ENCODE measurements at regions not wholly inside any gene's neighbourhood (a gene's known extent, or its start where the extent isn't known, plus 50 kb on each side); places are given as distances from the start of the nearest gene placed in this dataset.
"Not testable (repeated sequence)": the region's sequence is repeated elsewhere in the genome, so short reads cannot be mapped to it uniquely, and the experiment has no call there.

DNA sequence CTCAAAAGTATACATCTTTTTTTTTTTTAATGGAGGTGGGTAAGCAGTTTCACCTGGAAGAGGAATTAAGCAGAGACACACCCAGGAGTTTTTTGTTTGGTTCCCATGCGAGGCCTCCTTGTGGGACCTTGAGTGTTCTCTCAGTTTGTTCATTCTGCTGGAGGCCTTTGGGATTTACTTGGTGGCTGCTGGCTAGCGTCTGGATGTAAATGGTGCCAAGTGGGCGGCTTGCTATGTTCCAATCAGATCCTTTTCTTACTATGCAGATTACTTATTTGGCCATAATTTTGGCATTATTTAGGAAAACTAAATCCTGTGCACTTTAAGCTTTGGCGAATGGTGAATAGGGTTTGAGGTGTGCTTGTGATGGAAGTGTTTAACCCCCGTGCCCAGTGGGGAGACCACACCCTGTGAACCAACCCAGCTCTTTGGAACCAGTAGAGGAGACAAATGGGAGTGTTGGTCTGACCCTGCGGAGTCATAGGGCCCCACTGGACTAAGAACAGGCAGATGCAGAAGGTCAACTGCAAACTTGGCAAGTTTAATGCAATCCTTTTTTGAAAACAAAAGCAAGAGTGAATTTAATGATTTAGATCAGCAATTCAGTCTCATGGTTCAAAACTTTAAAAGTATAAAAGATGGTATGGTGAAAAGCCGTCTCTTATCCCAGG is 79.4 kb downstream of the EBLN2 start:
- no peak overlapping the region for H3K4me3 ChIP-seq (ENCODE audit: low read depth, low read length)
- TF ChIP-seq, protein P1, sequence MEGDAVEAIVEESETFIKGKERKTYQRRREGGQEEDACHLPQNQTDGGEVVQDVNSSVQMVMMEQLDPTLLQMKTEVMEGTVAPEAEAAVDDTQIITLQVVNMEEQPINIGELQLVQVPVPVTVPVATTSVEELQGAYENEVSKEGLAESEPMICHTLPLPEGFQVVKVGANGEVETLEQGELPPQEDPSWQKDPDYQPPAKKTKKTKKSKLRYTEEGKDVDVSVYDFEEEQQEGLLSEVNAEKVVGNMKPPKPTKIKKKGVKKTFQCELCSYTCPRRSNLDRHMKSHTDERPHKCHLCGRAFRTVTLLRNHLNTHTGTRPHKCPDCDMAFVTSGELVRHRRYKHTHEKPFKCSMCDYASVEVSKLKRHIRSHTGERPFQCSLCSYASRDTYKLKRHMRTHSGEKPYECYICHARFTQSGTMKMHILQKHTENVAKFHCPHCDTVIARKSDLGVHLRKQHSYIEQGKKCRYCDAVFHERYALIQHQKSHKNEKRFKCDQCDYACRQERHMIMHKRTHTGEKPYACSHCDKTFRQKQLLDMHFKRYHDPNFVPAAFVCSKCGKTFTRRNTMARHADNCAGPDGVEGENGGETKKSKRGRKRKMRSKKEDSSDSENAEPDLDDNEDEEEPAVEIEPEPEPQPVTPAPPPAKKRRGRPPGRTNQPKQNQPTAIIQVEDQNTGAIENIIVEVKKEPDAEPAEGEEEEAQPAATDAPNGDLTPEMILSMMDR (IDR thresholded peaks at IDR 0.05; ENCODE audit: low read depth, low read length): no peak
- TF ChIP-seq, protein P2, sequence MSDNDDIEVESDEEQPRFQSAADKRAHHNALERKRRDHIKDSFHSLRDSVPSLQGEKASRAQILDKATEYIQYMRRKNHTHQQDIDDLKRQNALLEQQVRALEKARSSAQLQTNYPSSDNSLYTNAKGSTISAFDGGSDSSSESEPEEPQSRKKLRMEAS (IDR thresholded peaks at IDR 0.05; ENCODE audit: low read depth, low read length): no peak
- TF ChIP-seq MYC (IDR thresholded peaks at IDR 0.05; ENCODE audit: low read depth, low read length) (no peak), POLR2A (IDR thresholded peaks at IDR 0.05; ENCODE audit: extremely low read depth, insufficient read length) (no peak)
- no peak for DNase-seq (ENCODE audit: low read depth)

DNA sequence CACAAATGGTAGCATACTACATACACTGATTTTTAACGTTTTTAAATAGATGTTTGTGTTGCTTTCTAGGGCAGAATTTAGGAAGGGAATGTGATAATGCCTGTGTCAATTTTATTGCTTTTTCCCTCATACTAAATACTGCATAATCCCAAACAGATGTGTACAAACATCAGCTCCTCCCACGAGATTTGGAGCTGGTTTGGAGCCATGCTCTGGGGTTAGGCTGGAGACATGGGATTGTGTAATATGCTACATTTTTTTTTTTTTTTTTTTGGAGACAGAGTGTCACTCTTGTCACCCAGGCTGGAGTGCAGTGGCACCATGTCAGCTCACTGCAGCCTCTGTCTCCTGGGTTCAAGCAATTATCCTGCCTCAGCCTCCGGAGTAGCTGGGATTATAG is 80.1 kb downstream of the EBLN2 start:
- no peak for DNase-seq (ENCODE audit: low read depth)
- TF ChIP-seq, protein P1 (IDR thresholded peaks at IDR 0.05; ENCODE audit: low read depth, low read length): no peak
- TF ChIP-seq MYC (IDR thresholded peaks at IDR 0.05; ENCODE audit: low read depth, low read length): no peak
- TF ChIP-seq, protein P2 (IDR thresholded peaks at IDR 0.05; ENCODE audit: low read depth, low read length): no peak
- no peak for TF ChIP-seq POLR2A (IDR thresholded peaks at IDR 0.05; ENCODE audit: extremely low read depth, insufficient read length)
- H3K4me3 ChIP-seq (ENCODE audit: low read depth, low read length): no peak overlapping the region

DNA sequence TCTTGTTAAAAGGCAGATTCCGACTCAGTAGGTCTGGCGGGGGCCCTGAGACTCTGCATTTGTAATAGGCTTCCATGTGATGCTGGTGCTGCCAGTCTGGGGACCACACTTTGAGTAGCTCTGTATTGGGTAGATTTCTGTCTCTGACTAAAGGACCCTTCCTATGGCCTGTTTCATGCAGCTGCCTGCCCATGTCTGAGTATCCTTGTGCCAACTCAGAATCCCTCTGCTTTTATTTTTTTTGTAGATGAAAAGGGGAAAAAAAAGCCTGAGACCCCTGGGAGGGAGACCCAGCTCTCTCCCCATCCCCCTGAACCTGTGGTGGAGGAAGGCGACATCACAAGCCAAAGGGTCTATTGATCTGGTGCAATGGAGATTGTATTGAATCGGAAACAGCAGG is 81.9 kb downstream of the EBLN2 start:
- no peak for DNase-seq (ENCODE audit: low read depth)
- no peak for TF ChIP-seq MYC (IDR thresholded peaks at IDR 0.05; ENCODE audit: low read depth, low read length)
- TF ChIP-seq, protein P2 (IDR thresholded peaks at IDR 0.05; ENCODE audit: low read depth, low read length): no peak
- no peak for TF ChIP-seq POLR2A (IDR thresholded peaks at IDR 0.05; ENCODE audit: extremely low read depth, insufficient read length)
- TF ChIP-seq, protein P1 (IDR thresholded peaks at IDR 0.05; ENCODE audit: low read depth, low read length): no peak
- H3K4me3 ChIP-seq (ENCODE audit: low read depth, low read length): no peak overlapping the region

DNA sequence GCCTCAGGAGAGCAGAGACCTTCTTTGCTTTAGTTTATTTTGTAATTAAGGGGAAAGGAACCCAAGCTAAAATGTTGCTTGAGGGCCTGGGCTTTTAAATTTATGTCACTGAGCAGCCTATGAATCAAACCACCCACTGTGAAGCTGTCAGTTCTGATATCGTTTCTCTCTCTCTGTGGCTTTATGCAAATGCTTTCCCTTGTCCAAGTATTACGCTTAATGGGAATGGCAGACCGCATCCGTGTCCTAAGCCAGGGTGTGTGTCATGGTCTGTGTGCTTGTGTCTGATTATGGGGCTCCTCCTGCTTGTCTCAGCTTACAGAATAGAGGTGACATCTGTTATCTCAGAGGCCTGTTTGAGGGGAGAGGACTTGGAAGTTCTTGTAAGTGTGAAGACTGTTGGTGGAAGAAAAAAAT is 82.4 kb downstream of the EBLN2 start:
- H3K4me3 ChIP-seq (ENCODE audit: low read depth, low read length): no peak overlapping the region
- TF ChIP-seq, protein P2 (IDR thresholded peaks at IDR 0.05; ENCODE audit: low read depth, low read length): no peak
- no peak for TF ChIP-seq MYC (IDR thresholded peaks at IDR 0.05; ENCODE audit: low read depth, low read length)
- TF ChIP-seq, protein P1 (IDR thresholded peaks at IDR 0.05; ENCODE audit: low read depth, low read length): no peak
- DNase-seq (ENCODE audit: low read depth): no peak

DNA sequence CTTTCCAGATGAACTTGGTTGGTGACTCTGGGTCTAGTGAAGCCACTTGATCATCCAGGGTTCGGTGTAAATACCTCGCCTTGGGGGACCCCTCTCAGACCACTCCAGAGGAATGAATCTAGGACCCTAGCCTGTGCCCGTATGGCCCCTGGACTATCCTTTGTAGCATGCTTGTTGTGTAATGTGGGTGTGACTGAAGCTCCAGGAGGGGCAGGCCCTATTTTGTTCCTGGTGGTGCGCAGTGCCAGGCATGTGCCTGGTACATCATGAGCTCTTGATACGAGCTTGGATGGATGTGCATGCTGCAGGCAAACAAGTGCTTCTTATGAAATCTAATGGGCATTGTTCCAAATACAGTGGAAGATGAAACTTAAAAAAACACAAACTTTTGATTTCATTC is 82.8 kb downstream of the EBLN2 start:
- no peak for DNase-seq (ENCODE audit: low read depth)
- no peak overlapping the region for H3K4me3 ChIP-seq (ENCODE audit: low read depth, low read length)
- no peak for TF ChIP-seq POLR2A (IDR thresholded peaks at IDR 0.05; ENCODE audit: extremely low read depth, insufficient read length)

DNA sequence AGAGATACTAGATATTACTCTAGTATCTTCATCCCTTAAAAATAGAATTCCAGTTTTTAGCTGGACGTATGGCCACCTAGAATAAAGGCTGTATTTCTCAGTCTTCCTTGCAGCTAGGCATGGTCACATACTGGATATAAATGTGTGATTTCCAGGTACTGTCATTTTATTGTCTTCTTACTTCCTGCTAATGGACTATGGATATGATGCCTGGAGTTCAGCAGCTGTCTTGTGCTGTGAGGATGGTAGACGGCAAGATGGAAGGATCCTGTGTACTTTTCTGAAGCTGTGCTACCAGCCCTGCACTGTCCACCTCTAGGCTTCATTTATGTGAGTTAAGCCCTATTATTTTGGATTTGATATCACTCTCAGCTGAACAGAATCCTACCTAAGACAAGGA is 83.4 kb downstream of the EBLN2 start:
- TF ChIP-seq, protein P1 (IDR thresholded peaks at IDR 0.05; ENCODE audit: low read depth, low read length): no peak
- TF ChIP-seq MYC (IDR thresholded peaks at IDR 0.05; ENCODE audit: low read depth, low read length): no peak
- DNase-seq (ENCODE audit: low read depth): no peak
- H3K4me3 ChIP-seq (ENCODE audit: low read depth, low read length): no peak overlapping the region

DNA sequence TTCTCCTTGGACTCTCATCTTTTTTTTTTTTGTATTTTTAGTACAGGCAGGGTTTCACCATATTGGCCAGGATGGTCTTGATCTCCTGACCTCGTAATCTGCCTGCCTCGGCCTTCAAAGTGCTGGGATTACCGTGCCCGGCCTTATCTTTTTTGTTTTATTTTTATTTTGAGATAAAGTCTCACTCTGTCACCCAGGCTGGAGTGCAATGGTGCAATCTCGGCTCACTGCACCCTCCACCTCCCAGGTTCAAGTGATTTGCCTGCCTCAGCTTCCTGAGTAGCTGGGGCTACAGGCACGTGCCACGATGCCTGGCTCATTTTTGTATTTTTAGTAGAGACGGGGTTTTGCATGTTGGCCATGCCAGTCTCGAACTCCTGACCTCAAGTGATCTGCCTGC is 86.0 kb downstream of the EBLN2 start:
- DNase-seq (ENCODE audit: low read depth); H3K4me3 ChIP-seq (ENCODE audit: low read depth, low read length): not testable (repeated sequence)

Measured in NB4 (cell line).